Osteocyte (in vitro differentiated cells): ENCODE measurements at regions not wholly inside any gene's neighbourhood (a gene's known extent, or its start where the extent isn't known, plus 50 kb on each side); places are given as distances from the start of the nearest gene placed in this dataset.
"Not testable (repeated sequence)": the region's sequence is repeated elsewhere in the genome, so short reads cannot be mapped to it uniquely, and the experiment has no call there.

Source experiments
- DNase-seq: peaks from one replicate; pipeline ENCODE4 v3.0.0; 2021; ENCODE audit warnings: mixed read lengths; ENCODE audit not compliant: unreplicated experiment; ENCODE audit errors: extremely low spot score
- H3K27ac Mint-ChIP-seq: one replicate; pipeline ENCODE4 v1.8.0; 2021; ENCODE audit warnings: mild to moderate bottlenecking, mixed read lengths; ENCODE audit not compliant: unreplicated experiment
- H3K27me3 Mint-ChIP-seq: one replicate; pipeline ENCODE4 v1.8.0; 2021; ENCODE audit warnings: mixed read lengths; ENCODE audit not compliant: unreplicated experiment
- H3K36me3 Mint-ChIP-seq: one replicate; pipeline ENCODE4 v1.8.0; 2021; ENCODE audit warnings: mixed read lengths; ENCODE audit not compliant: unreplicated experiment
- H3K4me1 Mint-ChIP-seq: one replicate; pipeline ENCODE4 v1.8.0; 2021; ENCODE audit warnings: mixed read lengths; ENCODE audit not compliant: unreplicated experiment
- H3K4me3 Mint-ChIP-seq: one replicate; pipeline ENCODE4 v1.8.0; 2021; ENCODE audit warnings: mild to moderate bottlenecking, moderate library complexity, mixed read lengths; ENCODE audit not compliant: unreplicated experiment
- H3K9me3 Mint-ChIP-seq: one replicate; pipeline ENCODE4 v1.8.0; 2021; ENCODE audit warnings: mixed read lengths; ENCODE audit not compliant: unreplicated experiment
- CTCF ChIP-seq: fragments of 200-600 bp; sonication (generic); IDR thresholded peaks from 2 replicates; pipeline ENCODE4 v1.5.0; 2021; ENCODE audit warnings: antibody characterized with exemption, mild to moderate bottlenecking, moderate library complexity

GRCh38 chr5:15282611-15283010, 217.4 kb upstream of the FBXL7 start:
- H3K9me3 Mint-ChIP-seq: no peaks in the 10 kb centered on the region
- H3K4me1 Mint-ChIP-seq: peaks cover 14% of the 10 kb centered on the region
- TF ChIP-seq CTCF: no peak
- no peaks in the 10 kb centered on the region for H3K36me3 Mint-ChIP-seq
- peaks cover 7% of the 10 kb centered on the region for H3K27me3 Mint-ChIP-seq
- no peak for DNase-seq
- no peak overlapping the region for H3K27ac Mint-ChIP-seq
- H3K4me3 Mint-ChIP-seq: no peak overlapping the region

GRCh38 chr5:15271596-15271995, 228.4 kb upstream of the FBXL7 start:
- peaks cover 18% of the 10 kb centered on the region for H3K4me1 Mint-ChIP-seq
- H3K36me3 Mint-ChIP-seq, DNase-seq, H3K27ac Mint-ChIP-seq, H3K27me3 Mint-ChIP-seq, H3K4me3 Mint-ChIP-seq, H3K9me3 Mint-ChIP-seq: not testable (repeated sequence)

- no peaks in the 10 kb centered on the region for H3K36me3 Mint-ChIP-seq
- DNase-seq: no peak
- H3K27ac Mint-ChIP-seq: peak overlapping the region; percentile 13
- TF ChIP-seq CTCF: no peak
- H3K9me3 Mint-ChIP-seq: no peaks in the 10 kb centered on the region
- H3K27me3 Mint-ChIP-seq: peaks cover 3% of the 10 kb centered on the region
- peaks cover 18% of the 10 kb centered on the region for H3K4me1 Mint-ChIP-seq
- no peak overlapping the region for H3K4me3 Mint-ChIP-seq
Measured at GRCh38 chr5:15267966-15268365, 232.0 kb upstream of the FBXL7 start.

GRCh38 chr5:15266841-15267240, 233.1 kb upstream of the FBXL7 start:
- H3K4me3 Mint-ChIP-seq: no peak overlapping the region
- H3K36me3 Mint-ChIP-seq: no peaks in the 10 kb centered on the region
- H3K9me3 Mint-ChIP-seq: no peaks in the 10 kb centered on the region
- no peak overlapping the region for H3K27ac Mint-ChIP-seq
- TF ChIP-seq CTCF: no peak
- no peak for DNase-seq
- H3K27me3 Mint-ChIP-seq: peaks cover 3% of the 10 kb centered on the region
- peaks cover 18% of the 10 kb centered on the region for H3K4me1 Mint-ChIP-seq

GRCh38 chr5:15266229-15266628, 233.8 kb upstream of the FBXL7 start:
- no peak for TF ChIP-seq CTCF
- Mint-ChIP-seq H3K9me3 (no peaks in the 10 kb centered on the region), H3K27ac (no peak overlapping the region)

GRCh38 chr5:15263942-15264341, 236.0 kb upstream of the FBXL7 start:
- Mint-ChIP-seq H3K9me3 (no peaks in the 10 kb centered on the region), H3K4me3 (no peak overlapping the region), H3K27ac (no peak overlapping the region), H3K4me1 (peaks cover 43% of the 10 kb centered on the region), H3K36me3 (no peaks in the 10 kb centered on the region), H3K27me3 (peaks cover 3% of the 10 kb centered on the region)
- DNase-seq: no peak
- TF ChIP-seq CTCF: no peak

More at GRCh38 chr5:15266229-15266628, 233.8 kb upstream of the FBXL7 start:
- peaks cover 22% of the 10 kb centered on the region for H3K4me1 Mint-ChIP-seq
- no peak overlapping the region for H3K4me3 Mint-ChIP-seq
- peaks cover 3% of the 10 kb centered on the region for H3K27me3 Mint-ChIP-seq
- H3K36me3 Mint-ChIP-seq: no peaks in the 10 kb centered on the region
- DNase-seq: no peak
